ENCODE measurements at regions not wholly inside any gene's neighbourhood (a gene's known extent, or its start where the extent isn't known, plus 50 kb on each side); places are given as distances from the start of the nearest gene placed in this dataset.

DNA sequence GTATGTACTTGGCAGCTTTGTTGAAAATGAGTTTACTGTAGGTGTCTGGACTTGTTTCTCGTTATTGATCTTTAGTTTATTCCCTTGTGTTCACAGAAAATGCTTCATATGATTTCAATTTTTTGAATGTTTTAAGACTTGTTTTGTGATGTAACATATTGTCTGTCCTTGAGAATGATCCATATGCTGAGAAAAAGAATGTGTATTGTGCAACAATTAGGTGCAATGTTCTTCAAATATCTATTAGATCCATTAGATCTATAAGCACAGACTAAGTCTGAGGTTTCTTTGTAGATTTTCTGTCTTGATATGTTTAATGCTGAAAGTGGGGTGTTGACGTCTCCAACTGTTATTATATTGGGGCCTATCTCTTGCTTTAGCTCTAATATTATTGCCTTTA lies 879.6 kb upstream of the LRFN5 start:
- Histone ChIP-seq H3K4me1 (ENCODE audit: control insufficient read depth in 1 of 2, insufficient read depth in 2 of 2, low read length in 2 of 2) (no peaks in the 10 kb centered on the region), H3K14ac (ENCODE audit: low read length) (no peak overlapping the region), H3K4me3 (ENCODE audit: low read depth, low read length) (no peak overlapping the region), H2BK5ac (ENCODE audit: low read depth, low read length, poor library complexity) (no peak overlapping the region), H3K9ac (ENCODE audit: low read length) (no peak overlapping the region), H3K27me3 (ENCODE audit: insufficient read depth, low read length) (no peaks in the 10 kb centered on the region), H3K79me1 (ENCODE audit: low read length) (no peaks in the 10 kb centered on the region), H3K9me3 (ENCODE audit: insufficient read depth, low read depth, low read length) (no peaks in the 10 kb centered on the region), H4K91ac (ENCODE audit: low read depth, low read length) (no peak overlapping the region), H2BK12ac (ENCODE audit: low read length) (no peak overlapping the region), H2BK120ac (ENCODE audit: insufficient read depth, low read length, poor library complexity) (no peak overlapping the region), H4K12ac (ENCODE audit: low read depth, low read length) (no peak overlapping the region), H4K8ac (ENCODE audit: low read depth, low read length) (no peak overlapping the region), H3K18ac (ENCODE audit: low read length) (no peak overlapping the region), H3K79me2 (ENCODE audit: control insufficient read depth, insufficient read depth, low read length, poor library complexity) (no peaks in the 10 kb centered on the region), H3K4ac (ENCODE audit: low read depth, low read length) (no peak overlapping the region), H2AK5ac (ENCODE audit: low read length) (no peak overlapping the region), H3K27ac (ENCODE audit: low read depth, low read length) (no peak overlapping the region), H2AFZ (ENCODE audit: insufficient read depth, low read length, poor library complexity) (no peak overlapping the region), H3K4me2 (ENCODE audit: low read length) (no peak overlapping the region), H3K36me3 (ENCODE audit: control insufficient read depth in 1 of 2, insufficient read depth in 2 of 2, low read length in 2 of 2) (no peaks in the 10 kb centered on the region), H3K23ac (ENCODE audit: low read length) (no peak overlapping the region)
- DNase-seq = no peak
- no CpG with 5 or more reads among the region's 2 CpGs for WGBS (ENCODE audit: extremely low coverage, insufficient coverage, insufficient read length)

DNA sequence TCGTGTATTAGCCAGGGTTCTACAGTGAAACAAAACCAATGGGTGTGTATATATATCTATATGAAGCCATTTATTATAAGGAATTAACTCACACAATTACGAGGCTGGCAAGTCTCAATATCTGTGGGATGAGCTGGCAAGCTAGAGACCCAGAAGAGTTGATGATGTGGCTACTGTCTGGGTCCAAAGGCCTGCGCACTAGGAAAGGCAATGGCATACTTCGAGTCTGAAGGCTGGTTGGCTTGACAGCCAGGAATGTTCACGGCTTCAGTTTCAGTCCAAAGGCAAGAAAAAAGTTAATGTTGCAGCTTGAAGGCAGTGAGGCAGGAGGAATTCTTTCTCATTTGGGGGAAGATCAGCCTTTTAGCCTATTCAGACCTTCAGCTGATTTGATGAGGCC lies 893.3 kb upstream of the LRFN5 start:
- Histone ChIP-seq H3K27me3 (ENCODE audit: insufficient read depth, low read length) (no peaks in the 10 kb centered on the region), H3K4me1 (ENCODE audit: control insufficient read depth in 1 of 2, insufficient read depth in 2 of 2, low read length in 2 of 2) (no peaks in the 10 kb centered on the region), H3K4me3 (ENCODE audit: low read depth, low read length) (no peak overlapping the region), H2AK5ac (ENCODE audit: low read length) (no peak overlapping the region), H3K18ac (ENCODE audit: low read length) (no peak overlapping the region), H3K23ac (ENCODE audit: low read length) (no peak overlapping the region), H3K4me2 (ENCODE audit: low read length) (no peak overlapping the region), H4K91ac (ENCODE audit: low read depth, low read length) (no peak overlapping the region), H3K36me3 (ENCODE audit: control insufficient read depth in 1 of 2, insufficient read depth in 2 of 2, low read length in 2 of 2) (no peaks in the 10 kb centered on the region), H2BK5ac (ENCODE audit: low read depth, low read length, poor library complexity) (no peak overlapping the region), H4K8ac (ENCODE audit: low read depth, low read length) (no peak overlapping the region), H3K9me3 (ENCODE audit: insufficient read depth, low read depth, low read length) (peaks cover 5% of the 10 kb centered on the region), H3K4ac (ENCODE audit: low read depth, low read length) (no peak overlapping the region), H3K14ac (ENCODE audit: low read length) (no peak overlapping the region), H4K12ac (ENCODE audit: low read depth, low read length) (no peak overlapping the region), H3K79me1 (ENCODE audit: low read length) (no peaks in the 10 kb centered on the region), H2BK120ac (ENCODE audit: insufficient read depth, low read length, poor library complexity) (no peak overlapping the region), H3K9ac (ENCODE audit: low read length) (peak overlapping the region; percentile 2), H3K79me2 (ENCODE audit: control insufficient read depth, insufficient read depth, low read length, poor library complexity) (no peaks in the 10 kb centered on the region), H2BK12ac (ENCODE audit: low read length) (no peak overlapping the region), H2AFZ (ENCODE audit: insufficient read depth, low read length, poor library complexity) (no peak overlapping the region), H3K27ac (ENCODE audit: low read depth, low read length) (no peak overlapping the region)
- WGBS (ENCODE audit: extremely low coverage, insufficient coverage, insufficient read length) = no CpG with 5 or more reads among the region's 5 CpGs
- DNase-seq = no peak

DNA sequence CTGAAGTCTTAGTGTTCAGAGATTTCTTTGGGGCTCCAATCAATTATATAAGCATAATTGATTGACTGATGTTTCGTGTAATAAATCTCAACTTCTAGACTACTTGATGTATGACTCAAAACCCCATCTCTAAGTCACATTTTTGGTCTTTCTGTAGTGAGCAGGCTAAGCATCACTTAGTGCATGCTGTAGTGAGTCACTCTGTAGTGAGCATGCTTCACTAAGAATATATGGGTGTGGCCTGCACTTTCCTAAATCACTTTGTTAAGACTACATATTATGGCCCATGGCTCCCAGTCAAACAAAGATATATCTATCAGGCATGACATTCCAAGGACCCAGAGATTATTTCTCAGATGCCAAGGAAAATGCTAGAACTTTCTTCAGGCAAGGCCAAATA lies 909.4 kb upstream of the LRFN5 start:
- Histone ChIP-seq H2AK5ac (ENCODE audit: low read length) (no peak overlapping the region), H2AFZ (ENCODE audit: insufficient read depth, low read length, poor library complexity) (no peak overlapping the region), H3K4ac (ENCODE audit: low read depth, low read length) (no peak overlapping the region), H3K36me3 (ENCODE audit: control insufficient read depth in 1 of 2, insufficient read depth in 2 of 2, low read length in 2 of 2) (peaks cover 0 to 1% of the 10 kb centered on the region in 2 experiments), H2BK120ac (ENCODE audit: insufficient read depth, low read length, poor library complexity) (no peak overlapping the region), H3K4me2 (ENCODE audit: low read length) (no peak overlapping the region), H3K9me3 (ENCODE audit: insufficient read depth, low read depth, low read length) (no peaks in the 10 kb centered on the region), H4K12ac (ENCODE audit: low read depth, low read length) (no peak overlapping the region), H3K79me1 (ENCODE audit: low read length) (no peaks in the 10 kb centered on the region), H2BK12ac (ENCODE audit: low read length) (no peak overlapping the region), H3K14ac (ENCODE audit: low read length) (no peak overlapping the region), H2BK5ac (ENCODE audit: low read depth, low read length, poor library complexity) (no peak overlapping the region), H3K18ac (ENCODE audit: low read length) (no peak overlapping the region), H3K9ac (ENCODE audit: low read length) (no peak overlapping the region), H3K27ac (ENCODE audit: low read depth, low read length) (no peak overlapping the region), H3K4me1 (ENCODE audit: control insufficient read depth in 1 of 2, insufficient read depth in 2 of 2, low read length in 2 of 2) (peaks cover 0 to 2% of the 10 kb centered on the region in 2 experiments), H3K23ac (ENCODE audit: low read length) (no peak overlapping the region), H3K4me3 (ENCODE audit: low read depth, low read length) (no peak overlapping the region), H3K27me3 (ENCODE audit: insufficient read depth, low read length) (no peaks in the 10 kb centered on the region), H4K91ac (ENCODE audit: low read depth, low read length) (no peak overlapping the region), H4K8ac (ENCODE audit: low read depth, low read length) (no peak overlapping the region), H3K79me2 (ENCODE audit: control insufficient read depth, insufficient read depth, low read length, poor library complexity) (no peaks in the 10 kb centered on the region)
- no CpG with 5 or more reads among the region's 1 CpG for WGBS (ENCODE audit: extremely low coverage, insufficient coverage, insufficient read length)
- DNase-seq = no peak

DNA sequence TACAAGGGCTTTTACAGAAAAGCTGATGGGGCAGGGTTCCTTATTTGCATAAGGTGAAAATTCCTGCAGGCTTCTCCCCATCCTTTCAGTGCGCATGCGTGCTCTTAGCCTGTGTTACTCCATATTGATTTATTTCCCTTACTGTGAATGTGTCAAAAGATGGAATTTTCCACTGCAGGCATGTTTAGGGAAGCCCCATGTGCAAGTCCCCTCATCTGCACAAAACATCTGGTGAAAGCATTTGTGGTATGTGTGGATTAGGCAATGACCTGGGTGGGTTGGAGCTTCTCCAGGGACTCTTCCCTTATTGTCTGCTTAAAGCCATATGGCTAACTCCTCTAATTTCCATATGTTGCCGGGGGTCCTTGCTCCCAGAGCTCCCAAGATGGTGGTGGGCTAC lies 912.7 kb upstream of the LRFN5 start:
- no peak overlapping the region for H2BK120ac ChIP-seq (ENCODE audit: insufficient read depth, low read length, poor library complexity)
- no peaks in the 10 kb centered on the region for H3K79me2 ChIP-seq (ENCODE audit: control insufficient read depth, insufficient read depth, low read length, poor library complexity)
- H3K14ac ChIP-seq (ENCODE audit: low read length) = no peak overlapping the region
- no peak overlapping the region for H4K12ac ChIP-seq (ENCODE audit: low read depth, low read length)
- no peaks in the 10 kb centered on the region for H3K9me3 ChIP-seq (ENCODE audit: insufficient read depth, low read depth, low read length)
- H3K4me1 ChIP-seq (ENCODE audit: control insufficient read depth in 1 of 2, insufficient read depth in 2 of 2, low read length in 2 of 2) = peaks cover 0 to 2% of the 10 kb centered on the region in 2 experiments
- H3K23ac ChIP-seq (ENCODE audit: low read length) = no peak overlapping the region
- H3K27me3 ChIP-seq (ENCODE audit: insufficient read depth, low read length) = no peaks in the 10 kb centered on the region
- H3K27ac ChIP-seq (ENCODE audit: low read depth, low read length) = no peak overlapping the region
- H4K8ac ChIP-seq (ENCODE audit: low read depth, low read length) = no peak overlapping the region
- no peak overlapping the region for H2AK5ac ChIP-seq (ENCODE audit: low read length)
- H2BK5ac ChIP-seq (ENCODE audit: low read depth, low read length, poor library complexity) = no peak overlapping the region
- no peak overlapping the region for H3K4me2 ChIP-seq (ENCODE audit: low read length)
- no peak overlapping the region for H3K4ac ChIP-seq (ENCODE audit: low read depth, low read length)
- no CpG with 5 or more reads among the region's 3 CpGs for WGBS (ENCODE audit: extremely low coverage, insufficient coverage, insufficient read length)
- no peak overlapping the region for H3K9ac ChIP-seq (ENCODE audit: low read length)
- H2AFZ ChIP-seq (ENCODE audit: insufficient read depth, low read length, poor library complexity) = no peak overlapping the region
- H3K4me3 ChIP-seq (ENCODE audit: low read depth, low read length) = no peak overlapping the region
- H2BK12ac ChIP-seq (ENCODE audit: low read length) = no peak overlapping the region
- no peaks in the 10 kb centered on the region for H3K79me1 ChIP-seq (ENCODE audit: low read length)
- H4K91ac ChIP-seq (ENCODE audit: low read depth, low read length) = no peak overlapping the region
- peaks cover 0 to 1% of the 10 kb centered on the region in 2 experiments for H3K36me3 ChIP-seq (ENCODE audit: control insufficient read depth in 1 of 2, insufficient read depth in 2 of 2, low read length in 2 of 2)
- DNase-seq = no peak
- no peak overlapping the region for H3K18ac ChIP-seq (ENCODE audit: low read length)

Measured in trophoblast cell (in vitro differentiated cells and primary cell).